GF-D8 (cell line): ENCODE measurements at regions not wholly inside any gene's neighbourhood (a gene's known extent, or its start where the extent isn't known, plus 50 kb on each side); places are given as distances from the start of the nearest gene placed in this dataset.

Source experiments
- DNase-seq: peaks from one replicate; lab custom pipeline; 2025; lab: John Stamatoyannopoulos, UW

DNA sequence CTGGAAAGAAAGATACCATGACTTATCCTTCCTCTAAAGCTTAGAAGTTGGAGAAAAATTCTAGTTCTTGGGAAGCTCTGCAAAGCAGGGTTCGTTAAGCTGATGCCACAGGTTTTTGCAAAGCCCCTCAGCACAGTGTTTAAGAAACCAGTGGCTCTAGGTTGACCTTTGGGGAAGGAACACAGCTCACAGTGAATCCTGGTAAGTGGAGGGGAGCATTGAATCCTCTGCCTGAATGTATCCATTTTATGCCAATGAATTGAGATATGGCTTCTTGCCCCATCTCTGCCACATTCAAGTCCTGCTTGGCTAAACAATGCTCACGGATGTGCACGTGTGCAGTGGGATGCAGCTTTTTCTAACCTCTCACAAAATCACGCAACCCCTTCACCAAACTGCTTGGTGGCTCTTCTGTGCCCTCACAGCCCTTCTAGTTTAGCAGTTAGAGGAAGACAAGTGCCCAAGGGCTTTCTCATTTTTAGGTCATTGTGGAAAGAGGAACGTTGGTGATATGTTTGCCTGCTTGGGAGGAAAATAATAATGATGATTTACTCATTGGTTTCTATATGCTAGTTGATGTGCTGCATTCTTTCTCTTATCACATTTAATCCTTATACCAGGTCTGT is 111.3 kb downstream of the DAD1 start:
- no peak for DNase-seq

DNA sequence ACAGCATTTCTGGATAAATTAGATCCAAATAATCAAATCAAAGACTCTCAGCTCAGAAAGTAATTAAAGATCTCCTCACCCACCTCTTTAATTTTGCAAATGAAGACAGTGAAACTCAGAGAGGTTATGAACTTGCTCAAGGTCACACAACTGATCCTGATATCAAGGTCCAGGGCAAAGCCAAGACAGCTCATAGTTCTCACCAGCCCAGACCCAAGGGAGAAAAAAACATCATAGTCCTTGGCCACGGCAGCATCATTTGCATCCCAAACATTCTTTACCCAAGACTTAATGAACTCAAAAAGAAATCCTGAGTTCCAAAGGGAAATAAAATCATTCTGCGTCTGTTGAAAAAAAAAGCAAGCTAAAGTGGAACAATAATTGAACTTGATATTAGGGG is 112.1 kb downstream of the DAD1 start:
- DNase-seq: no peak

DNA sequence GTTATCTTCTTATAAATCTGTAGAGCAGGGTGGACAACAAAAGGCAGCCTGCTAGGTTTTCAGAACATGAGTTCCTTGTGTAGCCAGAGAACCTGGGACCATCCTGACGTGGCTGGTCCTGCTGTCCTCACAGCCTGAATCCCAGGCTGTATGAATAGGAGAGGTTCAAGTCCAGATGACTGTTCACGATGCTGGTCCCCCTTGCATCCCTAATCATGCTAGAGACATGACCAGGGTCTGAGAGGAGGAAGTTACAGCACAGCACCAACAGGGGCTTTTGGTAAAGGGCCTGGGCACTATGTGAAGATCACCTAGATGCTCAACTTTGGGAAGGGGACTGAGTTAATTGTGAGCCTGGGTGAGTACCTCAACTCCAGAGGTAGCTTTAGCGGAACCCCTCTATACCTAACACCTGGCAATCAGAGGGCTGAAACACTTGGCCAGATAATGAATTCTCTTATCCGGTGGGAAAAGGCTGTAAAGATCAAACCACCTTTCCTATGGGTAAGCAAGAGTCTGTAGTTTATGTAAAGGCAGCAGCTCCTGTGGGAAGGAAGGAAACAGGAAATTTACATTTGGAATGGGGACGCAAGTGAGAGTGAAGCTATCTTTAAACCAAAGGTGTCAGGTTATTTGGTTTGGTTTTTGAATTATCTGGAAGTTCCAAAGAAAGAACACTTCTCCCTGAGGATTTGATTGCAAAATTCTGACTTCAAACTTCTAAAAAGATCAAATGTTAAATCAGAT is 112.8 kb downstream of the DAD1 start:
- DNase-seq: no peak

DNA sequence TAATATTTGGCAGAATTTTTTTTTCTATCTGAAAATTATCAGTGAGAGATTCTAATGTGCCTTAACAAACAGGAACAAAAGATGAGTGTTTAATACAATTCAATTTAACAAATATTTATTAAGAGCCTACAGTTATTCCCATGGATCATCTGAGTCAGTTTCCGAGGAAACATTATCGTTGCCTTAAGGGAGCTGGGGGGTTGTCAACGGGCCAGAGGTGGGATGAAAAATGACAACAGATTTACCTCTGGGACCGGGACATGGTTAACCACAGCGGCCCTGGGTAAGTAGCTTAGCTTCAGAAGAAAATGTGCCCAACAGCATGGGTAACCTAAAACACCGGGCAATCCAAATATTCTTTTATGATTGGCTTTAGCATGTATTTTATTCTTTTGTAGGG is 113.6 kb downstream of the DAD1 start:
- DNase-seq: no peak

DNA sequence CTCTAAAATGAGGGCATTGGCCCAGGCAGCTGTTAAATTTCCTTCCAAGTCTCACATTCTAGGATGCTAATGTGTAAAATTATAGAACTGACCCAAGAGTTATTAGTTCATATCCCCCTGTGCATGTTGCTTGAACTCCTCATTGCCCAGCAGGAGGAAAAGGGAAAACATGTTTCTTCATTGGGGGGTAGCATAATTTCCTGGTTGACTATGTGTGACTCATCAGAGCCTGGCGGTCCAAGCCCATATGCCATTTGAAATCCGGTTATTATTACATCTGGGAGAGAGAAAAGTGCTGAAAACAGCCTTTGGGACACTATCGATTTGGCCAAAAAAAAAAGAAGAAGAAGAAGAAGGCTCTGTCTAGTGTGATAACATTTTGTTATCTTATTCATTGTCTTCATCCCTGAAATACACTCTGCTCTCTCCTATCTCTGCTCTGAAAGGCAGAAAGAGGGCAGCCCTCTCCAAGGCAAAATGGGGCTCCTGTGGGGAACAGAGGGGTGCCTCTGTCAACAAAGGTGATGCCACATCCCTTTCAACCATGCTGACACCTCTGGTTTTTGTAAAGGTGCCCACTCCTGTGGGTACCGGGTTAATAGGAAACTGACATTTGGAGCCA is 114.2 kb downstream of the DAD1 start:
- DNase-seq: no peak

DNA sequence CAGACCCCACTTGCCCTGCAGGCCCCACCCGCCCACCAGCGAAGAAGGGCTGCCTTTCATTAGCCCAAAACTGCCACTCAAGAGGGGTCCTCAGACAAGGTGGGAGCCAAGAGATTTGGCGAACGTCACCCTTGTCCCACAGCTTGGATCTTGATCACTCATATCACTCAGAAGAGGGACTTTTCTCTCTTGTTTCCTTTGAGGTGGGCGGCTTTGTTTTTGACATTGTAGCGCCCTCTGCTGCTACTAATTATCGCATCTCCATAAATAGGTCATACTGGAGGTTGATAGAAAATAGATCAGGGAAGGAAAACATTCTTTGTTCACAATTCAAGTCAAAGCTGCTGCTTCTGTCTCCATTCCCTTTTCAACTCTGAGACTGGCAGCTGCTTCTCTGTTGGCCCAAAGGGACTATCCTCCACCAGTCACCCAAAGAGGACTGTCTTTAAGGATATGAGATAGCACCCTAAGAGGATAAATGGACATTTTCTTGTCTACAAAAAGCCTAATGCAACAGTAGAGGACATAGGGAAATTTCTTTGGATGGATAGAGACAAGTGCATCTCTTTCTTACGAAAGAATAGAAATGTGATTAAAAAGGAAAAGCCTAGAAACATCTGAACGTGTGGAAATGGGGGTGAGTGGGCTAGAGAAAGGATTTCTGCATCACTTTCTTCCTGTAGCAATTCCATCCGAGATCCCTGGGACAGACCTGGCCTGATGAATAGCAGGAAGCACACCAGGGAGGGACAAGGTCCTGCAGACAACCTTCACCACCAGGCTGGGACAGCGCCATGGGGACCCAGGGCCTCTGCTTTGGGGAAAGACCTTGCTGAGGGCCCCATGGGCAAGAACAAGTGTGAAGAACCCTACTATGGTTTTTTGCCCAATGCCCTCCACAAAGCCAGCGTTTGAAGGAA is 115.8 kb downstream of the DAD1 start:
- DNase-seq: peak; percentile 65

DNA sequence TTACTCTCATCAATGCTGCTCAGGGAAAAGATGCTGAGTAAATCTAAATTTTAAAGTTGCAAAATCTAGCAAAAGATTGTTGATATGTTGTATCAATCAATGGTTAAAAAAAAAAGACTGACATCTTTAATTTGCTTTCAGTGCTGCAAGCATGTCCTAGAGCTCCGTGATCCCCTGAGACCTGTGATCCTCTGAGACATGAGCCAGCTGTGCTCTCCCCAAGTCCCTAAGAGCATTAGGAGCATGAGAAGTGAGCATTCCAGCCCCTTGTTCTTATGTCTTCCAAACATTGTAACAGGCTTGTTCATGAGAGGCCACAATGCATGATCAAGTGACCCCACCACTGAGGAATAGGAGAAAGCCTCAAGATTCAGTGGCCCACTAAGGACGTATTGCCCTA is 116.6 kb downstream of the DAD1 start:
- DNase-seq: no peak

DNA sequence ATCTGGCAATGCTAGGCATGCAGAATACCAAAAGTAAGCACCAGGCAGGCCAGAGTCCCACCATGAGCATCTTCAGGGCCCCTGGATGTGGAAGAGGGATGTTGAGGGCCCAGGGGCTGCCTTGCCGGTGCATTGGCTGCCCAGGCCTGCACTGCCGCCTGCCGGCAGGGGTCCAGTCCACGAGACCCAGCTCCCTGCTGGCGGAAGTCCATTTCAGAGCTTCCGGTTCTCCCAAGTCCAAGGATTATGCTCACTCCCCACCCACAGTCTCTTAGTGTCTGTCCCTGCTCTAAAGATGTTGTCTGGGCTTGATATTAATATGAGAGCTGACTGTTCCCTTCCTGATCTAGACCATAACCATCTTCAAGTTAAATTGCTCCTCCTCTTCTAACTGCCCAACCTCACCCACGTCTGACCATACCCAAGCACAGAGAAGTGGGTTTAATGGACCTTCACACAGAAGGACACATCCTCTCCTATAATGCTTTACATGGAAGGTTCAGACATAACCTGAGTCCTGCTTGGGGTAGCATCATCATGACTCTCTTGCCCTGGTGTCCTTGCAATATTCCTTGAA is 117.4 kb downstream of the DAD1 start:
- no peak for DNase-seq

DNA sequence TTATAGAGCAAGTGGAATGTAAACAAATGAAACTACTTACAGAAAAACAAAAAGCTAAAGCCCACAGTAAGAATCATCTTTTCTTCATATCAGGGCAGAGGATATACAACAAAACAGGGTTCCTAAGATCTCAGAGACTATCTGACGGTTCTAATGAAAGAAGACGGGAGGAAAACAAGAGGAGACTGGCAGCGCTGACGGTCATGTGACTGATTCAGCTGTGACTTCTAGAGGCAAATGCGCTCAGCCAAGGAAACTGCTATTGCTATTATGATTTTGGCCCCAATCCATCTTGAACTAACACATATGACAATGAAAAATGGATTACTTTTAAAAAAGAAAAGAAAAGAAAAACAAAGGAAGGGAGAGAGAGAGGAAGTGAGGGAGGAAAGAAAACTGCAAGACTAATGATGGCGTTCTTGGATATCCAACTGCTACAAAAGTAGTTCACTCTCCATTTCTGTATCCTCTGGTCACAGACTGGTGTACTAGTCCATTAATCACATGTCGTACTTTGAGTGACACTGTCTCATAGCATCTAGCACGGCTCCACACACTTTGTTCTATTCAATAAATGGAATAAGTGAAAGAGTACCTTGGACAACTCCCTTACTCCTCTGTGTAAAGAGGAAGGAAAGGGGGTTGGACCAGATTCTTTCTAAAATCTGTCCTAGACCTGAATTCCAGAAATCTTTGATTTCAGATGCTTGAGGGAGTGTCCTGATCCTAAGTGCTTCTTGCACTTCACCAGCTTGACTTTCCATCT is 119.3 kb downstream of the DAD1 start:
- DNase-seq: no peak

DNA sequence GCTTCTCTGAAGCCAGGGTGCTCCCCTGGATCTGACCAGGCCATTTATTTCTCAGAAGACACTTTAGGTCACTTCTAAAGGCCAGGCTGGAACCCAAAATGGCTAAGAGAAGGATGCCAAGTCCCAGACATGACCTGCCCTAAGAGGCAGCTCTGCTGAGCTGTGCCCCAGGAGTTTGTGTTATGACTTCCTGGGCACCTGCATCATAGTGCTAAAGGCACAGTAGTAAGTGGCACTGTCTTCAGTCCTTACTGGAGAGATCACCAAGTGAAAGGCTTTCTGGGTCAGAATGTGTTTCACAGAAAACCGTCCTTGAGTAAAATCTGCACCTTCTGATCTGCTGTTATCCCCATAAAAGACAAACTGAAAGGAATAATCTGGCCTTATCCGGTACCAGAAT is 120.2 kb downstream of the DAD1 start:
- DNase-seq: no peak

DNA sequence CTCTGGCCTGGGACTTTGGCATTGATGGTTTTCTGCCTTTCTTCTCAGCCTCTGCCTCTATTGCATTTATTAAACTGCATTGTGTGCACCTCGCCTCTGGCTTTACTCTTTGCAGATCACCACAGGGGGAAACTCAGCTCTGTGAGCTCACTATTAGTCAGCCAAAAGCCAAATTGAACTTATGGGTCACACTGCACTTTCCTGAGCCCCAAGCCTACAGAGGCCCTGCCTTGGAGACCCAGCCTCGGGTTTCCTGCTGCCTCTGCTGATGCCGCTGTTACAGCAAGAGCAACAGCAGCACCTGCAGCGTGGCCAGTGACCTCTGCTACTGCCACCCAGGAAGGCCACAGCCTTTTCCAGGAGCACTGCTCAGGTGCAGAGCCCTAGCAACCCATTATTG is 122.5 kb downstream of the DAD1 start:
- DNase-seq: no peak

DNA sequence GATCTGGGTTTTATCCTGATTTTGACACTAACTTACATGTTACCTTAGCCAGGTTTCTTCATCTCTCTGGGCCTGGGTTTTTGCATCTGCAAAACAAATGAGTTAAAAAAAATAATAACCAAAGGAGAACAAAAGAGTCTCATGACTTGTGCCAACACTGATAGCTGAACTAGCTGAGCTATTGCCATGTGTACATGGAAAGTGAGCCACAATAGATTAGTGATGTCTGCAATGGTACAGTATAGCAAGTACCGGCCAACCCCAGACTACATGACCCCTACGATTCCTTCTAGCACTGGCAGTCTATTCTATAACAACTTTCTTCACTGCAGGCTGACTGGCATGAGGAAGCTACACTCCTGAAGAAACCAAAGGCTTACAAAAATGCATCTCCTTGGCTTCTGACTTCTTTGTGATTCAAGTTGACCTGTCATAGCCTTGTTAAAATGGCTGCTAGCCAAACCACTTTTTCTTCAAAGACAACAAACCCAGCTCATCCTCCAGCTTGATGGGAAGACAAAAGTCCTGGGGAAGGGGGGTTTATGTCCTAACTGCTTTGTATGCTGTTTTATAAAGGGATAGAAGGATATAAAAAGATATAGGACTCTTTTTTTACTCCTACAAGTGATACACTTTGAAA is 123.7 kb downstream of the DAD1 start:
- no peak for DNase-seq

DNA sequence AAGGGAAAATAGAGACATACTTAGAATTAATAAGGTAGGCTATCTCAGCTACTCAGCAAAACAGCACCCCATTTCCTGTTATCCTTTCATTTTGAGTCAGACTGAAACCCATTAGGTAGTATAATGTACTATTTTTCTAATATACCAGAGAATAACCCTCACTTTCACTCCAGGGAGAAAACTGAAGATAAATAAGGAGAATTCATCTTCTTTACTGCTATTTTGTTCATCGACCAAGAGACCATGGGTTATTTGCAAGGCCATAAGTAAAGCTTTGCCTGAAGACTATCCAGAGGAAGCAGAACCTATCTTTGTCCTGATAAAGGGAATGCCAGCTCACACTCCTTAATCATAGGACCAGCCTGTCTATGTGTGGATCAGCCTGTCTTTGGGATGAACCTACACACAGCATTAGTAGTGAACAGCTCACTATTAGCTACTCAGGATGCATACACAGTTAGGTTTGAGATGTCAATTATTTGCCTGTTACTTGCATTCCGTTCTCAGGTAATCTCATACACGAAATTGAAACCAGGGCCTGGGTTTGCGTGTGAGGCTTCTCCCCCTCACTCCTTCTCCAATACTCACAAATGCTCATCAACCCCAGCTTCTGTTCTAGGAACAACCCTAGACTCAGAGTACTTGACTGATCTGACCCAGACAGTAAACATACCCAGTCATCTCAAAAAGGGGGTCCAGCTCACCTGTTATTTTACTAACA is 124.4 kb downstream of the DAD1 start:
- no peak for DNase-seq

DNA sequence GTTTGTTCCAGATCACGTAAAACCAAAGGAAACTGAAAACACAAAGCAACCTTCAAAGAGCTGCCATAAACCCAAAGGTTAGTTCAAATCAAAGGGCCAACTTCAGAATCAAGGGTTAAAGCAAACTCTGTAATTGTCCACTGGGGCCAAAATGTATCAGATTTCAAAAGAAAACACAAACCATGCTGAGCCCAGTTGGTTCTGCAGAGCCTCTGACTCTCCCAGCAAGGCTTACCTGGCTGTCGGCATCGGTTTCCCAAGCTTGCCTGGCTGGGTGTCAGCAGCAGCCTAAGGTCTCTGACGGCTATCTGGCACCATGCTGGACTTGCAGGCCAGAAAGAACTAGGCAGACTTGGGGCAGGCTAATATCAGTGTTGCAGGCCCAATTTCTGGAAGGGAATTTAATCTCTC is 125.3 kb downstream of the DAD1 start:
- DNase-seq: no peak

DNA sequence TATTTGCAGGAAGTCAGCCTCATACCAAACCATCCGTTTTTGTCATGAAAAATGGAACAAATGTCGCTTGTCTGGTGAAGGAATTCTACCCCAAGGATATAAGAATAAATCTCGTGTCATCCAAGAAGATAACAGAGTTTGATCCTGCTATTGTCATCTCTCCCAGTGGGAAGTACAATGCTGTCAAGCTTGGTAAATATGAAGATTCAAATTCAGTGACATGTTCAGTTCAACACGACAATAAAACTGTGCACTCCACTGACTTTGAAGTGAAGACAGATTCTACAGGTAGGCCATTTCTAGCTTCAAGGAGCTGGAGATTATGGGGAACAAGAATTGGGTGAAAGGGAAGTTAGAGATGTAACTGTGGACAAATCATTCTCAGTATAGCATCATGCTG is 126.1 kb downstream of the DAD1 start:
- no peak for DNase-seq

DNA sequence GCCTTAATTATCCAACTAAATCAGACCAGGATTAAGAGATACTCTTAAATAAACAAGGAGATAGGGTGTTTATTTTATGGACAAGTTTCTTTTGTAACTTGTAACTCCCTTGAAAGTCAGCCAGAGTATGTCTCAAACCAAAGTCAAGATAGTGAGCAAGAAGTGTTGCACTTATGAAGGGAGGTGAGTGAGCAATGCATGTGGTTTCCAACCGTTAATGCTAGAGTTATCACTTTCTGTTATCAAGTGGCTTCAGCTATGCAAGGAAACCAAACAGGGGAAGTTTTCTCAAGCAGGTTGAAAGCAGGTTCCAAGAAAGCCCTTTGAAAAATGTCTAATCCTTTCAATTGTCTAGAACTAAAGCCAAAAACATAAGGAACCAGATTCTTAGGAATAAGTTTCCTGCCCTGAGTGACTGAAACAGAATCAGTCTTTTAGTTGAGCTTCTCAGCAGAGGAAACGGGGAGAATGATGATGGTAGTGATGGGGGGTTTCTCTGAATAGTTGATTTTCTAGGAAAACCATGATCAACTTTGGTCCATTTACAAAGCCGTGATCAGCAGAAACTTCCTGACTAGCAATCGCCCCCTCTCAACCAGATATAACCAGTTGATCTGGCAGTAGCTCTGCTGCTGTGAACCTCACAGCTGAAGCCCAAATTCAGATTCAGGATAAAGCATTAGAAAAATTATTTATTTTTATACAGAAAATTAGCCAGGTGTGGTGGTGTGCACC is 128.4 kb downstream of the DAD1 start:
- DNase-seq: peak; percentile 98

DNA sequence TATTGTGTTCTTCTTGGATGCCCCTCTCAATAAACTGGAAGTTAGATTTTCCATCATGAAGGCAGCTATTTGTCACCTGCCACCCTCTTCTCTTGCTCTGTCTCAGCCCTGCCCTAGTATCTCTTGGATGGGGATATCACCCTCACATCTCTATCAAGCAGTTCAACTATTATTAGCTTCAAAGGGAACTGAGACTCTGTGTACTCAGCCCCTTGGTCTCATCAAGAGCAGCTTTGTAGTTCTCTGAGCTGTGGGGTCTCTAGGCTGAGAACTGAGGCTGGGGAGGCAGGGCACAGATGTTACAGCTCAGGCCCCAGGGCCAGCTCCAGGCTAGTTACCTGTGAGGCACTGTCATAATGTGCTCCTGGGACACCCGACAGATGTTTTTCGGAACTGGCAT is 130.3 kb downstream of the DAD1 start:
- no peak for DNase-seq

DNA sequence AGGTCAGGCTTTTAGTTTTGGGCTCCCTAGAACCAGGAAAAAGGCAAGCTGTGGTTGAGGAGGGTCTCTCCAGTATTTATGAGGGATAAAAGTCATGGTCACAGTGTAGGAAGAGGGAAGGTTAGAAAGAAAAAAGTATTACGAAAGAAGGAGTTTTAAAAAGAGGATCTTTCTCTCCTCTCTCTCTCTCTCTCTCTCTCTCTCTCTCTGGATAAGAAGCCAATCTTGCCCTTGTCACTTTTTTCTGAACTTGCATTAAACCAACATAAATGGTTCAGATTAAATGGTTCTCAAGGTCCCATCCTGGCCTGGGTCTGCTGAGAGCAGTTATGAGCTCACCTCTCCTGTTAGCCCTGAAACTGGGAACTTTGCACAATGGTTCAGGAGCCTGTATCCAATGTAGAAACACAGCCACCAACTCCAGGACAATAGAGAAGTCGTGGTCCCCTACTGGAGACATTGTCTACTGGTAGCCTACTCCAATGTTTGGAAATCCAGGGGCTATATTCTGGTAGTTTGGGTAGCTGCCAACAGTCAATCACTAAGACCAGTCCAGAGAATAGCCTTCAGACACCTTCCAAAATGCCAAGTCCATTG is 131.9 kb downstream of the DAD1 start:
- peak; percentile 52 for DNase-seq

DNA sequence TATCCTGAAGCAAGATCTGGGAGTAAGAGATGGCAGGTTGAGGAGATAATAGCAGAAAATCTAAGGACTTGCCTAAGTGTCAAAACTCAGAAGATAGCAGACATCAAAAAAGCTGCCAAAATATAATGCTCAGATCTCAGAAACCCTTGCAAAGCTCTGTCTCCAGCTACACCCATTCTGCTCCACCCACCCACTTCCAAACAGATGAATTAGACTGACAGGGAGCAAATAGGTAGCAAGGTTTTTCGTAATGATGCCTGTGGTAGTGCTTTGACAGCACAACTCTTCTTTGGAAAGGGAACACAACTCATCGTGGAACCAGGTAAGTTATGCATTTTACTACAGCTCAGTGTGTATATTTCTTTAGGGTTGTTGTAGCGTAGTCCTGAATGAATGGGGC is 132.6 kb downstream of the DAD1 start:
- no peak for DNase-seq
